HFFc6 (cell line): ENCODE measurements at regions not wholly inside any gene's neighbourhood (a gene's known extent, or its start where the extent isn't known, plus 50 kb on each side); places are given as distances from the start of the nearest gene placed in this dataset.
A peak's percentile ranks its signal among the peaks of the same experiment; 100 is the strongest.

Experiments
- DNase-seq: peaks from one replicate; pipeline ENCODE4 v3.0.0-alpha.2; 2018
- H3K27ac Mint-ChIP-seq: 2 replicates; pipeline ENCODE4 v1.8.0; 2020; ENCODE audit warnings: mild to moderate bottlenecking, mixed read lengths
- H3K27me3 Mint-ChIP-seq: 2 replicates; pipeline ENCODE4 v1.8.0; 2021; ENCODE audit warnings: mild to moderate bottlenecking, moderate library complexity, mixed read lengths; ENCODE audit not compliant: insufficient read depth
- H3K36me3 Mint-ChIP-seq: 2 replicates; pipeline ENCODE4 v1.8.0; 2021; ENCODE audit warnings: low read depth, mixed read lengths
- H3K4me1 Mint-ChIP-seq: 2 replicates; pipeline ENCODE4 v1.8.0; 2020; ENCODE audit warnings: low read depth, mixed read lengths
- H3K4me3 Mint-ChIP-seq: 2 replicates; pipeline ENCODE4 v1.8.0; 2020; ENCODE audit warnings: mild to moderate bottlenecking, moderate library complexity, mixed read lengths
- H3K9me3 Mint-ChIP-seq: 2 replicates; pipeline ENCODE4 v1.8.0; 2020; ENCODE audit warnings: mild to moderate bottlenecking, mixed read lengths
- CTCF ChIP-seq: fragments of 200-600 bp; sonication (generic); IDR thresholded peaks from 2 replicates; pipeline ENCODE4 v1.5.0; 2021; ENCODE audit warnings: antibody characterized with exemption, mild to moderate bottlenecking

GRCh38 chr7:155886391-155887173, 74.3 kb upstream of the SHH start:
- no peak for DNase-seq
- Mint-ChIP-seq H3K27ac (no peak overlapping the region), H3K27me3 (peaks cover 8% of the 10 kb centered on the region), H3K4me1 (peaks cover 10% of the 10 kb centered on the region; the same call in 1 of the 2 replicates), H3K9me3 (peaks cover 43% of the 10 kb centered on the region), H3K4me3 (peak overlapping the region; percentile 64; the same call in 1 of the 2 replicates), H3K36me3 (peaks cover 4% of the 10 kb centered on the region; the same call in 1 of the 2 replicates)
- no peak for TF ChIP-seq CTCF

- DNase-seq: no peak
- H3K4me1 Mint-ChIP-seq: peaks cover 10% of the 10 kb centered on the region; the same call in 1 of the 2 replicates
- TF ChIP-seq CTCF: no peak
- H3K9me3 Mint-ChIP-seq: peaks cover 44% of the 10 kb centered on the region
- H3K27me3 Mint-ChIP-seq: peaks cover 8% of the 10 kb centered on the region
- peak overlapping the region; percentile 75; the same call in 1 of the 2 replicates for H3K27ac Mint-ChIP-seq
- H3K4me3 Mint-ChIP-seq: peak overlapping the region; percentile 64; the same call in 1 of the 2 replicates
- peaks cover 4% of the 10 kb centered on the region; the same call in 1 of the 2 replicates for H3K36me3 Mint-ChIP-seq
Measured at GRCh38 chr7:155885167-155886155, 73.2 kb upstream of the SHH start.

- no peak overlapping the region for H3K27ac Mint-ChIP-seq
- DNase-seq: no peak
- H3K4me3 Mint-ChIP-seq: no peak overlapping the region
- H3K27me3 Mint-ChIP-seq: peaks cover 5% of the 10 kb centered on the region; the same call in 1 of the 2 replicates
- H3K36me3 Mint-ChIP-seq: peaks cover 4% of the 10 kb centered on the region; the same call in 1 of the 2 replicates
- H3K4me1 Mint-ChIP-seq: peaks cover 10% of the 10 kb centered on the region; the same call in 1 of the 2 replicates
- no peak for TF ChIP-seq CTCF
- H3K9me3 Mint-ChIP-seq: peaks cover 45% of the 10 kb centered on the region
Measured at GRCh38 chr7:155884225-155885166, 72.2 kb upstream of the SHH start.

- peaks cover 10% of the 10 kb centered on the region; the same call in 1 of the 2 replicates for H3K4me1 Mint-ChIP-seq
- no peak overlapping the region for H3K4me3 Mint-ChIP-seq
- no peak for TF ChIP-seq CTCF
- peaks cover 4% of the 10 kb centered on the region; the same call in 1 of the 2 replicates for H3K36me3 Mint-ChIP-seq
- H3K27ac Mint-ChIP-seq: no peak overlapping the region
- peaks cover 47% of the 10 kb centered on the region for H3K9me3 Mint-ChIP-seq
- peaks cover 5% of the 10 kb centered on the region; the same call in 1 of the 2 replicates for H3K27me3 Mint-ChIP-seq
- DNase-seq: no peak
Measured at GRCh38 chr7:155883491-155884224, 71.4 kb upstream of the SHH start.
